Activated naive CD4-positive, alpha-beta T cell treated with anti-CD3 and anti-CD28 coated beads, Interleukin-2, amount 50 U/mL, for 16 hours (primary cell): ENCODE measurements at regions not wholly inside any gene's neighbourhood (a gene's known extent, or its start where the extent isn't known, plus 50 kb on each side); places are given as distances from the start of the nearest gene placed in this dataset.

ENCODE experiments used
- DNase-seq: peaks from one replicate; pipeline ENCODE4 v3.0.0-alpha.2; 2020

- no peak for DNase-seq
Observed at GRCh38 chr15:66906668-66907614, 158.5 kb upstream of the SMAD3 start.

- no peak for DNase-seq
Observed at GRCh38 chr15:66907826-66908743, 157.3 kb upstream of the SMAD3 start.

- DNase-seq: no peak
Observed at GRCh38 chr15:66908744-66909095, 156.7 kb upstream of the SMAD3 start.

- no peak for DNase-seq
Observed at GRCh38 chr15:66909381-66909890, 156.0 kb upstream of the SMAD3 start.

GRCh38 chr15:66911131-66911700 is 154.2 kb upstream of the SMAD3 start:
- no peak for DNase-seq

GRCh38 chr15:66912001-66912400 is 153.4 kb upstream of the SMAD3 start:
- DNase-seq: no peak

- DNase-seq: no peak
Observed at GRCh38 chr15:66912441-66912840, 153.0 kb upstream of the SMAD3 start.

GRCh38 chr15:66917904-66918448 is 147.4 kb upstream of the SMAD3 start:
- DNase-seq: no peak

- no peak for DNase-seq
Observed at GRCh38 chr15:66919421-66919820, 146.0 kb upstream of the SMAD3 start.

- DNase-seq: no peak
Observed at GRCh38 chr15:66921319-66921915, 144.0 kb upstream of the SMAD3 start.

- DNase-seq: no peak
Observed at GRCh38 chr15:66922608-66923007, 142.8 kb upstream of the SMAD3 start.

- peak; percentile 42 for DNase-seq
Observed at GRCh38 chr15:66923438-66923881, 141.9 kb upstream of the SMAD3 start.

GRCh38 chr15:66924889-66925288 is 140.5 kb upstream of the SMAD3 start:
- no peak for DNase-seq

GRCh38 chr15:66925721-66926120 is 139.7 kb upstream of the SMAD3 start:
- no peak for DNase-seq

- DNase-seq: no peak
Observed at GRCh38 chr15:66927201-66928077, 138.0 kb upstream of the SMAD3 start.

GRCh38 chr15:66928101-66928500 is 137.3 kb upstream of the SMAD3 start:
- DNase-seq: no peak

- DNase-seq: no peak
Observed at GRCh38 chr15:66928784-66929183, 136.6 kb upstream of the SMAD3 start.

- DNase-seq: no peak
Observed at GRCh38 chr15:66929843-66930402, 135.5 kb upstream of the SMAD3 start.

- DNase-seq: no peak
Observed at GRCh38 chr15:66931768-66932633, 133.4 kb upstream of the SMAD3 start.

- no peak for DNase-seq
Observed at GRCh38 chr15:66932634-66933024, 132.8 kb upstream of the SMAD3 start.
